Bronchial epithelial cell (primary cell): ENCODE measurements at regions not wholly inside any gene's neighbourhood (a gene's known extent, or its start where the extent isn't known, plus 50 kb on each side); places are given as distances from the start of the nearest gene placed in this dataset.
A peak's percentile ranks its signal among the peaks of the same experiment; 100 is the strongest.

Source experiments
- DNase-seq: peaks from one replicate; pipeline ENCODE4 v3.0.0-alpha.2; 2010; ENCODE audit warnings: low read depth
- FAIRE-seq: peaks from 2 replicates; lab custom pipeline; 2011; peaks lifted over from hg19 to GRCh38; lab: Jason Lieb, UNC
- H3K27me3 ChIP-seq: 2 replicates; pipeline ENCODE4 v1.5.1; 2011; ENCODE audit warnings: low read length; ENCODE audit not compliant: control insufficient read depth, insufficient read depth
- H3K36me3 ChIP-seq: 2 replicates; pipeline ENCODE4 v1.5.1; 2011; ENCODE audit warnings: low read length; ENCODE audit not compliant: control insufficient read depth, insufficient read depth
- H3K4me3 ChIP-seq: 2 replicates; pipeline ENCODE4 v1.5.1; 2011; ENCODE audit warnings: mild to moderate bottlenecking, low read depth, low read length, control low read depth
- CTCF ChIP-seq: IDR thresholded peaks from 2 replicates; pipeline ENCODE4 v1.5.1; 2011; ENCODE audit warnings: mild to moderate bottlenecking, moderate library complexity, low read length, control low read depth, inconsistent platforms; ENCODE audit not compliant: insufficient read depth, severe bottlenecking

DNA sequence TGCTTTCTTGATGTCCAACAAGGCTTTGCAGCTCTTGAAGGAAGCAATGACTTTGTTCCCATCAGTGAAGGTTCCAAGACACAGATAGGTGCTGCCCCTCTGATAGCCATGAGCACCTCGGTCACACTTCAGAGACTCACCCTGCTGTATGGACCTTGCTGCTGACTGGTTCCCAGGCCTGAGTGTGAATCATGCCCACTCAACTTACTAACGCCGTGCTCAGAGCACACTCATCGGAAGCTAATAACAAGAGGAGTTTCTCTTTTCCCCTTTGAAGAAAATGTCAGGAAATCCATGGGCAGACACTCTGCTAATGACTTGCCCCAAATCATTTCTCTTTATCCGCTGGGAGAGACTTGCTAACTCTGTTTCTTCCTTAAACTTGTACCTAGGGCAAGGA is 83.8 kb upstream of the ARL4C start:
- FAIRE-seq (peak; percentile 79), DNase-seq (no peak)
- TF ChIP-seq CTCF, result no peak
- Histone ChIP-seq H3K4me3 (no peak overlapping the region), H3K27me3 (peaks cover 8% of the 10 kb centered on the region), H3K36me3 (no peaks in the 10 kb centered on the region)

- TF ChIP-seq CTCF, result no peak
- no peak overlapping the region for H3K4me3 ChIP-seq
- peaks cover 10% of the 10 kb centered on the region for H3K27me3 ChIP-seq
- no peaks in the 10 kb centered on the region for H3K36me3 ChIP-seq
- FAIRE-seq (peak; percentile 7), DNase-seq (peak; percentile 27)
These were observed 82.5 kb upstream of the ARL4C start for GRCh38 chr2:234579231-234579962.

DNA sequence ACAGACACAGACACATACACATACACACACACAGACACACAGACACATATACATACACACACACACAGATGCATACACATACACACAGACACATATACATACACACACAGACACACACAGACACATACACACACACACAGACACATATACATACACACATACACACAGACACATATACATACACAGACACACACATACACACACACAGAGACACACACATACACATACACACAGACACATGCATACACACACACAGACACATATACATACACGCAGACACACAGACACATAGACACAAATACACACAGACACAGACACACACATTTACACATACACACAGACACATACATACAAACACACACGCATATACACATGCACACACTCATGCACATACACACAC is 81.5 kb upstream of the ARL4C start:
- Histone ChIP-seq H3K27me3 (peaks cover 10% of the 10 kb centered on the region), H3K36me3 (no peaks in the 10 kb centered on the region), H3K4me3 (no peak overlapping the region)
- peak; percentile 83 for FAIRE-seq
- no peak for DNase-seq
- TF ChIP-seq CTCF, result no peak

- Histone ChIP-seq H3K27me3 (peaks cover 6% of the 10 kb centered on the region), H3K4me3 (no peak overlapping the region), H3K36me3 (no peaks in the 10 kb centered on the region)
- no peak for DNase-seq
- no peak for FAIRE-seq
- no peak for TF ChIP-seq CTCF
These were observed 80.3 kb upstream of the ARL4C start for GRCh38 chr2:234577191-234577590.

DNA sequence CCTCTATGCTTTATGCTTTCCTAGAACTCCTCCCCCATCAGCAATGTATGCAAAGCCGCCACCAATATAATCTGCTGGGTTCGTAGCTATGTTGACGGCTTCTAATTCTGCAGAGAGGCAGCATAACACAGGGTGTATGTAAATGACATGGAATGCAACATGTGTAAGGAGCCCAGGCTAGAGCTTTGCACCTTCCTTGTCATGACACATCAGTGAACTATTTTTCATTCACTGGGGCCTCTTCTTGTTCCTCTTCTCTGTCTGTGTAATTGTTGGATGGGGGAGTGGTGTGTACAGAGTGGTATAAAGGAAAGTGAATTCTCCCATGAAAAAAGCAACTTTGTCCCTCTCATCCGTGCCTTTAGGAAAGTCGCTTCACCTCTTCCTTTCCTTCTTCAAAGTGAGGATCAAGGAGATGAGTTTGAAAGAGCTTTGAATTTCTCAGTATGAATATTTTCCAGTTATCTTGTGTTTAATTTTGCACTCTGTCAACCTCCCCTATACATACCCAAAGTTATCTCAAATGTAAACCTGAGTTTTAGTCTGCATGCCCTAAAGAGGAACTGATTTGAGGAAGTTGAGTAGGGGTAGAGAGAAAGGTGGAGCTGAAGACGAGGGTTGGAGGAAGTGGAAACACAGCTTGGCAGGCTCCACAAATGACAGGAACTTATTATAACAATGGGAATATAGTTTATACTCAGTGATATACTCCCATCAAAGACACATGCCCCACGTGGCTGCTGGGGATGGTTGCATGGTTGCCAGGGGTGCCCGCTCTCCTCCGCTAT is 74.9 kb upstream of the ARL4C start:
- peaks cover 2% of the 10 kb centered on the region for H3K27me3 ChIP-seq
- H3K4me3 ChIP-seq, result no peak overlapping the region
- no peak for TF ChIP-seq CTCF
- FAIRE-seq, result no peak
- H3K36me3 ChIP-seq, result no peaks in the 10 kb centered on the region
- peak; percentile 18 for DNase-seq
